HCT116 (cell line): ENCODE measurements at regions not wholly inside any gene's neighbourhood (a gene's known extent, or its start where the extent isn't known, plus 50 kb on each side); places are given as distances from the start of the nearest gene placed in this dataset.

ENCODE experiments used
- CTCF ChIP-seq, 3 experiments: fragments of 200-600 bp in 1 of 3; sonication (generic) in 1 of 3; IDR thresholded peaks in 2 of 3; conservative IDR thresholded peaks in 1 of 3; 2 replicates each; pipeline ENCODE4 v1.5.1; 2012 to 2017; ENCODE audit warnings: low read depth in 2 of 3, low read length in 2 of 3, antibody characterized with exemption in 1 of 3, borderline replicate concordance in 1 of 3, control low read depth in 1 of 3, mild to moderate bottlenecking in 1 of 3, mixed read lengths in 1 of 3, mixed run types in 1 of 3, moderate library complexity in 1 of 3; ENCODE audit not compliant: insufficient read depth in 1 of 3
- ELF1 ChIP-seq: IDR thresholded peaks from 2 replicates; pipeline ENCODE4 v1.6.1; 2012; ENCODE audit warnings: low read depth, borderline replicate concordance
- EZH2 ChIP-seq: fragments of 200-600 bp; sonication (generic); IDR thresholded peaks from 2 replicates; pipeline ENCODE4 v1.6.1; 2017; ENCODE audit warnings: antibody characterized with exemption, mixed run types
- JUND ChIP-seq: IDR thresholded peaks from 2 replicates; pipeline ENCODE4 v1.6.1; 2012
- POLR2AphosphoS5 ChIP-seq: IDR thresholded peaks from 2 replicates; pipeline ENCODE4 v1.6.1; 2011; ENCODE audit warnings: mild to moderate bottlenecking, low read depth, low read length, moderate library complexity
- SP1 ChIP-seq: IDR thresholded peaks from 2 replicates; pipeline ENCODE4 v1.6.1; 2012; ENCODE audit warnings: low read depth
- SRF ChIP-seq: IDR thresholded peaks from 2 replicates; pipeline ENCODE4 v1.6.1; 2012; ENCODE audit warnings: low read depth
- ZNF274 ChIP-seq: fragments of 200-500 bp; sonication (Bioruptor generic); IDR thresholded peaks from 2 replicates; pipeline ENCODE4 v1.6.1; 2014; ENCODE audit warnings: mild to moderate bottlenecking, low read depth, low read length, inconsistent platforms

DNA sequence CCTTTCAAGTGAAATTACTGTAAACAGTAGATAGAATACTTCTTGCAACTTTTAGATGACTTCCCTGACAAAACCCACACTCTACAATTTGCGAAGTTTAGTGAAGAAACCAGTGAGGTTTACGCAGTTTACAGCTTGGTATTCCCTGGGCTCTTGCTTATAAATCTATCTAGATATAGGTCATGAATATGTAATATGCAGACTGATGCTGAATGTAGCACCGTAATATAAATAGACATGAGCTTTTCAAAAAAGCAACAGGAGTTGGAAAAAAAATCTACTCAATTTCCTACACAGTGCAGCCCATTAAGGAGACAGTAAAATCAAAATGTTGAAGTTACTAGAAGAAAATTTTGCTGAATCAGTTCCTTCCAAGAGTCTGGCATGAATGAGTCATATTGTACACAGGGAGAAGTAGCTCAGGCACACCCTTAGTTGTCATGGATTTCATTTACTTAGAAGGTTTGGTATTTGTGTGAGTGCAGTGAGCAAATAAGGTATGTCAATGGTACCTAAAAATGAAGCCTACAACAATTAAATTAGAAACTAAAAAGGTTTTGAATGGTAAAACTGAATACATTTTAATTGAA lies 67.7 kb upstream of the NEUROD6 start:
- TF ChIP-seq CTCF (IDR thresholded peaks at IDR 0.05 in 2 of 3, conservative IDR thresholded peaks at IDR 0.05 in 1 of 3; ENCODE audit: borderline replicate concordance in 1 of 3, insufficient read depth in 1 of 3, low read depth in 2 of 3, low read length in 2 of 3) (no peak), POLR2AphosphoS5 (no peak), SRF (no peak), ELF1 (no peak), SP1 (peak; percentile 36; the same call in 1 of the 2 replicates), JUND (peak; percentile 54), ZNF274 (no peak), EZH2 (no peak)
